Upper lobe of right lung (tissue), 1 donor: ENCODE measurements at regions not wholly inside any gene's neighbourhood (a gene's known extent, or its start where the extent isn't known, plus 50 kb on each side); places are given as distances from the start of the nearest gene placed in this dataset.

Source experiments
- ATAC-seq: fragments of 200-7000 bp; cut with Tn5 transposase; one replicate; pipeline ENCODE4 v1.9.1; 2020; ENCODE audit warnings: mild to moderate bottlenecking, moderate library complexity
- DNase-seq: peaks from one replicate; pipeline ENCODE4 v3.0.0-alpha.2; 2020
- H3K27ac ChIP-seq: fragments of 200-600 bp; one replicate; pipeline ENCODE4 v1.8.0; 2022
- H3K27me3 ChIP-seq: fragments of 200-600 bp; one replicate; pipeline ENCODE4 v1.8.0; 2022; ENCODE audit warnings: mild to moderate bottlenecking
- H3K36me3 ChIP-seq: fragments of 200-600 bp; one replicate; pipeline ENCODE4 v1.8.0; 2022
- H3K4me1 ChIP-seq: fragments of 200-600 bp; one replicate; pipeline ENCODE4 v1.8.0; 2022
- H3K4me3 ChIP-seq: fragments of 200-600 bp; one replicate; pipeline ENCODE4 v1.8.0; 2022; ENCODE audit warnings: mild to moderate bottlenecking
- H3K9me3 ChIP-seq: fragments of 200-600 bp; one replicate; pipeline ENCODE4 v1.8.0; 2022
- CTCF ChIP-seq: fragments of 200-600 bp; IDR thresholded peaks from one replicate; pipeline ENCODE4 v1.8.0; 2022; ENCODE audit warnings: antibody characterized with exemption
- intact Hi-C: fragments of 100-400 bp; cut with DNase I; formaldehyde crosslinking; loops from one replicate; pipeline ENCODE4 v1.11.0; 2022
- donor health status: DM: no; HTN: yes; CAD: no; lungs with severe emphysema.

GRCh38 chr14:98415766-98416165 lies 856.2 kb downstream of the BCL11B start:
- intact Hi-C loops, result no loop called here
- Histone ChIP-seq H3K9me3 (no peaks in the 10 kb centered on the region), H3K27ac (no peak overlapping the region), H3K4me1 (no peaks in the 10 kb centered on the region), H3K27me3 (no peaks in the 10 kb centered on the region), H3K4me3 (no peak overlapping the region), H3K36me3 (no peaks in the 10 kb centered on the region)
- no peak for TF ChIP-seq CTCF
- DNase-seq (no peak), ATAC-seq (no peak)

GRCh38 chr14:98417001-98417400 lies 855.0 kb downstream of the BCL11B start:
- intact Hi-C loops, result no loop called here
- Histone ChIP-seq H3K27me3 (no peaks in the 10 kb centered on the region), H3K36me3 (no peaks in the 10 kb centered on the region), H3K4me1 (no peaks in the 10 kb centered on the region), H3K9me3 (no peaks in the 10 kb centered on the region), H3K4me3 (no peak overlapping the region), H3K27ac (no peak overlapping the region)
- DNase-seq, result no peak
- ATAC-seq, result no peak
- no peak for TF ChIP-seq CTCF

- H3K4me1 ChIP-seq, result no peaks in the 10 kb centered on the region
- no peaks in the 10 kb centered on the region for H3K36me3 ChIP-seq
- no peak overlapping the region for H3K27ac ChIP-seq
- intact Hi-C loops, result no loop called here
- H3K27me3 ChIP-seq, result no peaks in the 10 kb centered on the region
- no peak overlapping the region for H3K4me3 ChIP-seq
- TF ChIP-seq CTCF, result no peak
- ATAC-seq, result no peak
- no peak for DNase-seq
- H3K9me3 ChIP-seq, result no peaks in the 10 kb centered on the region
These were observed 843.5 kb downstream of the BCL11B start for GRCh38 chr14:98428483-98428994.

- TF ChIP-seq CTCF, result no peak
- Histone ChIP-seq H3K9me3 (no peaks in the 10 kb centered on the region), H3K36me3 (no peaks in the 10 kb centered on the region), H3K27me3 (no peaks in the 10 kb centered on the region), H3K4me3 (no peak overlapping the region), H3K4me1 (no peaks in the 10 kb centered on the region), H3K27ac (no peak overlapping the region)
- intact Hi-C loops, result no loop called here
- DNase-seq (no peak), ATAC-seq (no peak)
These were observed 838.6 kb downstream of the BCL11B start for GRCh38 chr14:98433436-98433835.

GRCh38 chr14:98437113-98437512 lies 834.9 kb downstream of the BCL11B start:
- DNase-seq (no peak), ATAC-seq (no peak)
- TF ChIP-seq CTCF, result no peak
- Histone ChIP-seq H3K9me3 (no peaks in the 10 kb centered on the region), H3K4me1 (no peaks in the 10 kb centered on the region), H3K27me3 (no peaks in the 10 kb centered on the region), H3K4me3 (no peak overlapping the region), H3K36me3 (no peaks in the 10 kb centered on the region), H3K27ac (no peak overlapping the region)
- intact Hi-C loops, result no loop called here

- ATAC-seq, result no peak
- Histone ChIP-seq H3K4me3 (no peak overlapping the region), H3K9me3 (no peaks in the 10 kb centered on the region), H3K36me3 (no peaks in the 10 kb centered on the region), H3K27ac (no peak overlapping the region), H3K4me1 (no peaks in the 10 kb centered on the region), H3K27me3 (no peaks in the 10 kb centered on the region)
- TF ChIP-seq CTCF, result no peak
- intact Hi-C loops, result no loop called here
- DNase-seq, result no peak
These were observed 827.9 kb downstream of the BCL11B start for GRCh38 chr14:98444077-98444476.
